Osteoblast (primary cell): ENCODE measurements at regions not wholly inside any gene's neighbourhood (a gene's known extent, or its start where the extent isn't known, plus 50 kb on each side); places are given as distances from the start of the nearest gene placed in this dataset.

Experiments
- DNase-seq: peaks from one replicate; pipeline ENCODE4 v3.0.0; 2011; ENCODE audit warnings: low spot score, mixed read lengths; ENCODE audit not compliant: insufficient read length; ENCODE audit errors: missing footprints
- H2AFZ ChIP-seq: 2 replicates; pipeline ENCODE4 v1.6.0; 2011; ENCODE audit warnings: mild to moderate bottlenecking, low read length
- H3K27ac ChIP-seq: 2 replicates; pipeline ENCODE4 v1.5.1; 2011; ENCODE audit warnings: mild to moderate bottlenecking, low read depth, low read length, moderate library complexity
- H3K27me3 ChIP-seq: 2 replicates; pipeline ENCODE4 v1.6.0; 2012; ENCODE audit warnings: mild to moderate bottlenecking, control low read depth, inconsistent platforms, low read length, moderate library complexity; ENCODE audit not compliant: insufficient read depth
- H3K36me3 ChIP-seq: 2 replicates; pipeline ENCODE4 v1.5.1; 2011; ENCODE audit warnings: mild to moderate bottlenecking, low read length, control low read depth, moderate library complexity; ENCODE audit not compliant: insufficient read depth
- H3K4me1 ChIP-seq: 2 replicates; pipeline ENCODE4 v1.5.1; 2011; ENCODE audit warnings: mild to moderate bottlenecking, low read length, control low read depth, moderate library complexity; ENCODE audit not compliant: insufficient read depth
- H3K4me2 ChIP-seq: 2 replicates; pipeline ENCODE4 v1.6.0; 2011; ENCODE audit warnings: mild to moderate bottlenecking, low read length; ENCODE audit not compliant: insufficient read depth
- H3K4me3 ChIP-seq: fragments of 200-600 bp; sonication (generic); 3 replicates; pipeline ENCODE4 v1.5.1; 2012; ENCODE audit warnings: mild to moderate bottlenecking, low read length, inconsistent platforms; ENCODE audit not compliant: insufficient read depth
- H3K79me2 ChIP-seq: 2 replicates; pipeline ENCODE4 v1.6.0; 2012; ENCODE audit warnings: mild to moderate bottlenecking, low read length, control low read depth, inconsistent platforms; ENCODE audit not compliant: insufficient read depth
- H3K9me3 ChIP-seq: 2 replicates; pipeline ENCODE4 v1.5.1; 2011; ENCODE audit warnings: low read depth, low read length, control low read depth
- H4K20me1 ChIP-seq: 2 replicates; pipeline ENCODE4 v1.6.0; 2012; ENCODE audit warnings: mild to moderate bottlenecking, low read length, control low read depth; ENCODE audit not compliant: insufficient read depth
- TF ChIP-seq, protein P1 (sequence below): IDR thresholded peaks from 2 replicates; pipeline ENCODE4 v1.5.1; 2011; ENCODE audit warnings: mild to moderate bottlenecking, low read depth, low read length, moderate library complexity; ENCODE audit errors: extremely low read depth

DNA sequence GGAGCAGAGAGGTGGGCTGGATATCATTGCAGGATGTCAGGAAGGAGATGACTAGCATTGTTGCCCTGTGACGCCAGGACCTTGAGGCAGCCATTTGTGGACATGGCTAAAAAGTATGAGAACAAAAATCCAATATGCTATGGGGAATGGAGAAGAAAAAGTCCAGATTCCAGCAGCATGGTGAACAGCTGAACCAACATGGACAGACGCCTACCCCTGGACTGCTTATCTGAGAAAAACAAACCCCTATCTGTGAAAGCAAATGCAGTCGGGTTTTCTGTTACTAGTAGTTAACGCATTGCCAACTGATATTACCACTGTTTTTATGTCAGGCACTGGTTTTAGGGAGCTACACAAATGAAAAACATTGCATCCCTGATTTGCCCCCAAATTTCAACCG lies 251.2 kb upstream of the RORA start:
- Histone ChIP-seq H4K20me1 (no peaks in the 10 kb centered on the region), H3K27ac (no peak overlapping the region)
- TF ChIP-seq, protein P1, sequence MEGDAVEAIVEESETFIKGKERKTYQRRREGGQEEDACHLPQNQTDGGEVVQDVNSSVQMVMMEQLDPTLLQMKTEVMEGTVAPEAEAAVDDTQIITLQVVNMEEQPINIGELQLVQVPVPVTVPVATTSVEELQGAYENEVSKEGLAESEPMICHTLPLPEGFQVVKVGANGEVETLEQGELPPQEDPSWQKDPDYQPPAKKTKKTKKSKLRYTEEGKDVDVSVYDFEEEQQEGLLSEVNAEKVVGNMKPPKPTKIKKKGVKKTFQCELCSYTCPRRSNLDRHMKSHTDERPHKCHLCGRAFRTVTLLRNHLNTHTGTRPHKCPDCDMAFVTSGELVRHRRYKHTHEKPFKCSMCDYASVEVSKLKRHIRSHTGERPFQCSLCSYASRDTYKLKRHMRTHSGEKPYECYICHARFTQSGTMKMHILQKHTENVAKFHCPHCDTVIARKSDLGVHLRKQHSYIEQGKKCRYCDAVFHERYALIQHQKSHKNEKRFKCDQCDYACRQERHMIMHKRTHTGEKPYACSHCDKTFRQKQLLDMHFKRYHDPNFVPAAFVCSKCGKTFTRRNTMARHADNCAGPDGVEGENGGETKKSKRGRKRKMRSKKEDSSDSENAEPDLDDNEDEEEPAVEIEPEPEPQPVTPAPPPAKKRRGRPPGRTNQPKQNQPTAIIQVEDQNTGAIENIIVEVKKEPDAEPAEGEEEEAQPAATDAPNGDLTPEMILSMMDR, result no peak

DNA sequence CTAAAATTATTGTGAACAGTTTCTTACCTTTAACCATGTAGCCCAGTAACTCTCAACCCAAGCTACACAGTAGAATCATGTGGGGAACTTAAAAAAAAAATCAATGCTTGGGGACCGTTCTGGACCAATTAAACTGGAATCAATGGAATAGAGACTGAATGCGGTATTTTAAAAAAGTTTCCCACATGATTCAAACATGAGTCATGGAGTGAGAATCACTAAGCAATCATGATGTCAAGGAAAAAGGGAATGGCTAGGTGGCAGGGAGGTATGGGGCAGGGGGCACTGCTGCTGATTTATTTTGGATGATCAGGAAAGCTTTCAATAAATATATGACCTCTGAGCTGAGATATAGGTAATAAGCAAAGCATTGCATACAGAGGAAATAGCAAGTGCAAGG lies 250.5 kb upstream of the RORA start:
- H3K4me1 ChIP-seq, result no peaks in the 10 kb centered on the region
- no peak for DNase-seq
- no peak overlapping the region for H2AFZ ChIP-seq
- H3K27me3 ChIP-seq, result no peaks in the 10 kb centered on the region
- H3K36me3 ChIP-seq, result no peaks in the 10 kb centered on the region
- H3K4me3 ChIP-seq, result no peak overlapping the region
- no peaks in the 10 kb centered on the region for H3K79me2 ChIP-seq
- H4K20me1 ChIP-seq, result no peaks in the 10 kb centered on the region
- no peak overlapping the region for H3K27ac ChIP-seq
- TF ChIP-seq, protein P1, result no peak
- H3K4me2 ChIP-seq, result no peak overlapping the region
- no peaks in the 10 kb centered on the region for H3K9me3 ChIP-seq

More for the DNA sequence above, 251.2 kb upstream of the RORA start:
- no peaks in the 10 kb centered on the region for H3K4me1 ChIP-seq
- H3K36me3 ChIP-seq, result no peaks in the 10 kb centered on the region
- no peaks in the 10 kb centered on the region for H3K9me3 ChIP-seq
- H3K27me3 ChIP-seq, result no peaks in the 10 kb centered on the region
- no peak overlapping the region for H3K4me2 ChIP-seq
- H3K79me2 ChIP-seq, result no peaks in the 10 kb centered on the region
- no peak for DNase-seq
- H3K4me3 ChIP-seq, result no peak overlapping the region
- no peak overlapping the region for H2AFZ ChIP-seq

DNA sequence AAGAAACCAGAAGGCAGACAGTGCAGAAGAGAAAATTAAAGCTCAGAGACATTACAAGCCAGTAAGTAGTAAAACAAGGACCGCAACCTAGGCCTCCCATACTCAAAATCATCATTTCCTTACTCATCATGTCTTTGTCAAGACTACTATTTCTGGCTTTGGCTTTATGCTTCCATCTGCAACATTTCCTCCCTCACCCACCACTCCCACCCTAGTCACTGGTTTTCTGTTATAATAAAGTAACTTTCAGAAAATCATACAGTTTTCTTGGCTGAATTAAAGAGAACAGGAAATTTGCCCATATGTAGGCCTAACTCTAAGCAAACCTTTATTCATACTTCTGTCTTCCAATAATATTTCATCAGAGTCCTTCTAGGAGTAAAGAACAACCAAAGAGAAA lies 247.6 kb upstream of the RORA start:
- TF ChIP-seq, protein P1, result no peak
- Histone ChIP-seq H3K79me2 (no peaks in the 10 kb centered on the region), H3K36me3 (no peaks in the 10 kb centered on the region), H4K20me1 (no peaks in the 10 kb centered on the region), H3K4me3 (no peak overlapping the region), H3K4me1 (no peaks in the 10 kb centered on the region), H3K9me3 (no peaks in the 10 kb centered on the region), H3K4me2 (no peak overlapping the region), H3K27ac (no peak overlapping the region), H3K27me3 (no peaks in the 10 kb centered on the region), H2AFZ (no peak overlapping the region)
- DNase-seq, result no peak

DNA sequence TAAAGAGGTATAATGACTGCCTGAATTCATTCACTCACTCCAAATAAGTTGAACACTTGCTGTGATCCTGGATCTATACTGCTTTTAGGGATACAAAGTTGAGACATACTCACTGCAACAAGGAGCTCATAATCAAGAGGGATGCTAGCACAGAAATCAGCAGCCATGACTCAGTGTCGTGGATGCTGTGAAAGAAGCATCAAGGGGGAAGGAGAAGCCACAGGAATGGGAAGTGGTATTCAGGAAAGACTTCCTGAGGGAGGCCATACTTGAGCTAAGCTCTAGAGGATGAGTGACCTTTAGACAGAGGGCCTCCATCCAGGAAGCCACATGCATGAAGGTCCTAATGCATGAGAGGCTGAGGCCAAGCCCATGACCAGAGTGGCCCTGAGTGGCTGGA lies 245.7 kb upstream of the RORA start:
- TF ChIP-seq, protein P1, result no peak
- no peaks in the 10 kb centered on the region for H4K20me1 ChIP-seq
- no peaks in the 10 kb centered on the region for H3K79me2 ChIP-seq
- H3K9me3 ChIP-seq, result no peaks in the 10 kb centered on the region
- no peak overlapping the region for H3K4me2 ChIP-seq
- no peaks in the 10 kb centered on the region for H3K4me1 ChIP-seq
- H3K36me3 ChIP-seq, result no peaks in the 10 kb centered on the region
- no peaks in the 10 kb centered on the region for H3K27me3 ChIP-seq
- H2AFZ ChIP-seq, result no peak overlapping the region
- DNase-seq, result no peak
- no peak overlapping the region for H3K27ac ChIP-seq
- no peak overlapping the region for H3K4me3 ChIP-seq
